ENCODE measurements at regions not wholly inside any gene's neighbourhood (a gene's known extent, or its start where the extent isn't known, plus 50 kb on each side); places are given as distances from the start of the nearest gene placed in this dataset.

- TF ChIP-seq, protein P1, sequence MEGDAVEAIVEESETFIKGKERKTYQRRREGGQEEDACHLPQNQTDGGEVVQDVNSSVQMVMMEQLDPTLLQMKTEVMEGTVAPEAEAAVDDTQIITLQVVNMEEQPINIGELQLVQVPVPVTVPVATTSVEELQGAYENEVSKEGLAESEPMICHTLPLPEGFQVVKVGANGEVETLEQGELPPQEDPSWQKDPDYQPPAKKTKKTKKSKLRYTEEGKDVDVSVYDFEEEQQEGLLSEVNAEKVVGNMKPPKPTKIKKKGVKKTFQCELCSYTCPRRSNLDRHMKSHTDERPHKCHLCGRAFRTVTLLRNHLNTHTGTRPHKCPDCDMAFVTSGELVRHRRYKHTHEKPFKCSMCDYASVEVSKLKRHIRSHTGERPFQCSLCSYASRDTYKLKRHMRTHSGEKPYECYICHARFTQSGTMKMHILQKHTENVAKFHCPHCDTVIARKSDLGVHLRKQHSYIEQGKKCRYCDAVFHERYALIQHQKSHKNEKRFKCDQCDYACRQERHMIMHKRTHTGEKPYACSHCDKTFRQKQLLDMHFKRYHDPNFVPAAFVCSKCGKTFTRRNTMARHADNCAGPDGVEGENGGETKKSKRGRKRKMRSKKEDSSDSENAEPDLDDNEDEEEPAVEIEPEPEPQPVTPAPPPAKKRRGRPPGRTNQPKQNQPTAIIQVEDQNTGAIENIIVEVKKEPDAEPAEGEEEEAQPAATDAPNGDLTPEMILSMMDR (IDR thresholded peaks at IDR 0.05): no peak
- TF ChIP-seq POLR2A (IDR thresholded peaks at IDR 0.05) (no peak), POLR2AphosphoS5 (IDR thresholded peaks at IDR 0.05) (no peak)
These were observed 51.3 kb upstream of the ATP1A1 start for GRCh38 chr1:116321766-116322175.

Data from breast epithelium (tissue), 3 donors.